Endothelial cell of umbilical vein (primary cell): ENCODE measurements at regions not wholly inside any gene's neighbourhood (a gene's known extent, or its start where the extent isn't known, plus 50 kb on each side); places are given as distances from the start of the nearest gene placed in this dataset.

Source experiments
- BruUV-seq: library from RNA; stranded (reverse); fragments of 400-500 nt; replicated peaks from 2 replicates; lab custom pipeline; 2021; lab: Mats Ljungman, UMichigan
- CTCF ChIA-PET: fragments of 300-600, 350-600 bp; sonication (Branson Sonifier 250); formaldehyde crosslinking; loops from one replicate; lab custom pipeline; 2021; ENCODE audit warnings: antibody characterized with exemption, inconsistent platforms; lab: Charles Lee
- POLR2A ChIA-PET: fragments of 300-600, 350-600 bp; sonication (Branson Sonifier 250); formaldehyde crosslinking; loops from one replicate; lab custom pipeline; 2021; ENCODE audit warnings: antibody characterized with exemption, inconsistent platforms; lab: Charles Lee
- DNase-seq: peaks from one replicate; pipeline ENCODE4 v3.0.0-alpha.2; 2011; ENCODE audit warnings: low read depth, low spot score
- FAIRE-seq: peaks from 2 replicates; lab custom pipeline; 2011; peaks lifted over from hg19 to GRCh38; lab: Jason Lieb, UNC
- H2AFZ ChIP-seq: 2 replicates; pipeline ENCODE4 v1.6.0; 2012; ENCODE audit warnings: low read depth, low read length, control low read depth, inconsistent platforms
- H3K27ac ChIP-seq: 2 replicates; pipeline ENCODE4 v1.5.1; 2011; ENCODE audit warnings: low read depth, mild to moderate bottlenecking, control low read depth, low read length, moderate library complexity; ENCODE audit not compliant: insufficient read depth
- H3K27me3 ChIP-seq, 2 experiments: 2 replicates each; pipeline versions ENCODE4 v1.6.0 to v1.6.1; 2011; ENCODE audit warnings: low read length in 2 of 2, mixed read lengths in 1 of 2; ENCODE audit not compliant: control insufficient read depth in 2 of 2, insufficient read depth in 2 of 2
- H3K36me3 ChIP-seq, 2 experiments: 2 replicates in 1 of 2; 3 replicates in 1 of 2; pipeline ENCODE4 v1.5.1; 2011; ENCODE audit warnings: low read length in 2 of 2, mild to moderate bottlenecking in 1 of 2, moderate library complexity in 1 of 2; ENCODE audit not compliant: control insufficient read depth in 2 of 2, insufficient read depth in 2 of 2; ENCODE audit errors: extremely low read depth in 1 of 2
- H3K4me1 ChIP-seq: 3 replicates; pipeline ENCODE4 v1.5.1; 2011; ENCODE audit warnings: mild to moderate bottlenecking, low read length; ENCODE audit not compliant: control insufficient read depth, insufficient read depth; ENCODE audit errors: extremely low read depth
- H3K4me2 ChIP-seq: 2 replicates; pipeline ENCODE4 v1.6.1; 2011; ENCODE audit warnings: low read length, control low read depth, mixed read lengths; ENCODE audit not compliant: insufficient read depth
- H3K4me3 ChIP-seq, 3 experiments: fragments of 200-600 bp in 1 of 3; sonication (generic), shearing (Covaris generic) in 1 of 3; replicated peaks in 1 of 3; 2 replicates each; pipeline ENCODE4 v1.5.1; 2011 to 2016; ENCODE audit warnings: control low read depth in 3 of 3, low read length in 3 of 3, mild to moderate bottlenecking in 2 of 3, inconsistent platforms in 1 of 3, low read depth in 1 of 3, moderate library complexity in 1 of 3; ENCODE audit not compliant: insufficient read depth in 1 of 3
- H3K79me2 ChIP-seq: 2 replicates; pipeline ENCODE4 v1.6.0; 2012; ENCODE audit warnings: low read length, inconsistent platforms; ENCODE audit not compliant: control insufficient read depth, insufficient read depth
- H3K9ac ChIP-seq: replicated peaks from 2 replicates; pipeline ENCODE3; 2011; ENCODE audit warnings: low read length, control low read depth; ENCODE audit not compliant: insufficient read depth; ENCODE audit errors: extremely low read depth
- H3K9me1 ChIP-seq: replicated peaks from 3 replicates; pipeline ENCODE4 v1.6.0; 2011; ENCODE audit warnings: mild to moderate bottlenecking, low read length; ENCODE audit not compliant: control insufficient read depth, insufficient read depth; ENCODE audit errors: extremely low read depth
- H3K9me3 ChIP-seq: replicated peaks from 2 replicates; pipeline ENCODE4 v1.5.1; 2012; ENCODE audit warnings: low read length, inconsistent platforms; ENCODE audit not compliant: control insufficient read depth, insufficient read depth
- H4K20me1 ChIP-seq: replicated peaks from 2 replicates; pipeline ENCODE3; 2011; ENCODE audit warnings: mild to moderate bottlenecking, low read length; ENCODE audit not compliant: control insufficient read depth, insufficient read depth; ENCODE audit errors: extremely low read depth
- EZH2 ChIP-seq: IDR thresholded peaks from 2 replicates; pipeline ENCODE4 v1.6.1; 2012; ENCODE audit warnings: borderline replicate concordance, low read depth, mild to moderate bottlenecking, moderate library complexity, low read length, inconsistent platforms; ENCODE audit not compliant: severe bottlenecking
- FOS ChIP-seq: IDR thresholded peaks from 2 replicates; pipeline ENCODE4 v1.6.1; 2011; ENCODE audit warnings: mild to moderate bottlenecking, low read length, moderate library complexity, borderline replicate concordance; ENCODE audit not compliant: insufficient read depth
- GATA2 ChIP-seq: IDR thresholded peaks from 2 replicates; pipeline ENCODE4 v1.7.0; 2011; ENCODE audit warnings: low read depth, mild to moderate bottlenecking, moderate library complexity, mixed read lengths, low read length; ENCODE audit not compliant: insufficient read length, insufficient read depth
- JUN ChIP-seq: IDR thresholded peaks from 2 replicates; pipeline ENCODE4 v1.6.1; 2011; ENCODE audit warnings: borderline replicate concordance, low read depth; ENCODE audit not compliant: insufficient read length, insufficient read depth
- MYC ChIP-seq: IDR thresholded peaks from one replicate; pipeline ENCODE4 v1.6.1; 2011; ENCODE audit warnings: mild to moderate bottlenecking, low read depth, low read length
- POLR2A ChIP-seq: IDR thresholded peaks from 2 replicates; pipeline ENCODE4 v1.6.1; 2012; ENCODE audit warnings: low read depth, mild to moderate bottlenecking, control low read depth, low read length
- POLR2AphosphoS5 ChIP-seq: IDR thresholded peaks from 2 replicates; pipeline ENCODE4 v1.6.1; 2012; ENCODE audit warnings: low read depth, mild to moderate bottlenecking, control low read depth, low read length, moderate library complexity; ENCODE audit not compliant: insufficient read depth
- dilution Hi-C: fragments of 300-500 bp; cut with MboI; formaldehyde crosslinking; loops from one replicate; pipeline ENCODE4 v1.15.0; 2019; ENCODE audit warnings: low sequenced_read_pairs; ENCODE audit not compliant: extremely low pct_ligation_motif_present
- intact Hi-C: fragments of 100-400 bp; cut with micrococcal nuclease; formaldehyde crosslinking; loops from one replicate; pipeline ENCODE4 v1.10.0; 2022
- TF ChIP-seq, protein P1 (sequence below): IDR thresholded peaks from 2 replicates; pipeline ENCODE4 v1.6.1; 2011; ENCODE audit not compliant: insufficient read depth, insufficient read length
- TF ChIP-seq, protein P2 (sequence below), 2 donors: IDR thresholded peaks; 1 replicate in 1 of 2; 2 replicates in 1 of 2; pipeline ENCODE4 v1.5.1; 2011; ENCODE audit warnings: low read length in 2 of 2, mild to moderate bottlenecking in 2 of 2, moderate library complexity in 2 of 2, control low read depth in 1 of 2, inconsistent platforms in 1 of 2, low read depth in 1 of 2; ENCODE audit not compliant: insufficient read depth in 1 of 2; ENCODE audit errors: extremely low read depth in 1 of 2

- POLR2A ChIA-PET = no interaction called here
- no peak for FAIRE-seq
Observed at GRCh38 chr1:80827666-80828065, 973.1 kb upstream of the ADGRL2 start.

More at GRCh38 chr1:80827666-80828065, 973.1 kb upstream of the ADGRL2 start:
- BruUV-seq = no TSS peak
- intact Hi-C loops = no loop called here
- Histone ChIP-seq H3K36me3 (no peaks in the 10 kb centered on the region), H2AFZ (no peak overlapping the region), H3K4me3 (no peak overlapping the region), H3K9ac (no peak overlapping the region), H3K9me1 (no peaks in the 10 kb centered on the region), H3K27me3 (no peaks in the 10 kb centered on the region), H4K20me1 (no peaks in the 10 kb centered on the region), H3K27ac (no peak overlapping the region), H3K9me3 (no peaks in the 10 kb centered on the region), H3K4me2 (no peak overlapping the region), H3K79me2 (no peaks in the 10 kb centered on the region), H3K4me1 (no peaks in the 10 kb centered on the region)
- dilution Hi-C loops = no loop called here
- CTCF ChIA-PET = no interaction called here
- no peak for DNase-seq
- TF ChIP-seq MYC = no peak
- TF ChIP-seq GATA2 = no peak
- TF ChIP-seq, protein P1, sequence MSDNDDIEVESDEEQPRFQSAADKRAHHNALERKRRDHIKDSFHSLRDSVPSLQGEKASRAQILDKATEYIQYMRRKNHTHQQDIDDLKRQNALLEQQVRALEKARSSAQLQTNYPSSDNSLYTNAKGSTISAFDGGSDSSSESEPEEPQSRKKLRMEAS = no peak
- TF ChIP-seq, protein P2, sequence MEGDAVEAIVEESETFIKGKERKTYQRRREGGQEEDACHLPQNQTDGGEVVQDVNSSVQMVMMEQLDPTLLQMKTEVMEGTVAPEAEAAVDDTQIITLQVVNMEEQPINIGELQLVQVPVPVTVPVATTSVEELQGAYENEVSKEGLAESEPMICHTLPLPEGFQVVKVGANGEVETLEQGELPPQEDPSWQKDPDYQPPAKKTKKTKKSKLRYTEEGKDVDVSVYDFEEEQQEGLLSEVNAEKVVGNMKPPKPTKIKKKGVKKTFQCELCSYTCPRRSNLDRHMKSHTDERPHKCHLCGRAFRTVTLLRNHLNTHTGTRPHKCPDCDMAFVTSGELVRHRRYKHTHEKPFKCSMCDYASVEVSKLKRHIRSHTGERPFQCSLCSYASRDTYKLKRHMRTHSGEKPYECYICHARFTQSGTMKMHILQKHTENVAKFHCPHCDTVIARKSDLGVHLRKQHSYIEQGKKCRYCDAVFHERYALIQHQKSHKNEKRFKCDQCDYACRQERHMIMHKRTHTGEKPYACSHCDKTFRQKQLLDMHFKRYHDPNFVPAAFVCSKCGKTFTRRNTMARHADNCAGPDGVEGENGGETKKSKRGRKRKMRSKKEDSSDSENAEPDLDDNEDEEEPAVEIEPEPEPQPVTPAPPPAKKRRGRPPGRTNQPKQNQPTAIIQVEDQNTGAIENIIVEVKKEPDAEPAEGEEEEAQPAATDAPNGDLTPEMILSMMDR (IDR thresholded peaks at IDR 0.05; ENCODE audit: extremely low read depth in 1 of 2, insufficient read depth in 1 of 2, low read depth in 1 of 2, low read length in 2 of 2) = no peak
- no peak for TF ChIP-seq EZH2
- no peak for TF ChIP-seq JUN
- TF ChIP-seq POLR2AphosphoS5 = no peak
- no peak for TF ChIP-seq POLR2A
- TF ChIP-seq FOS = no peak
